HL-60 (cell line): ENCODE measurements at regions not wholly inside any gene's neighbourhood (a gene's known extent, or its start where the extent isn't known, plus 50 kb on each side); places are given as distances from the start of the nearest gene placed in this dataset.

ENCODE experiments used
- DNase-seq, 2 experiments: peaks; one replicate each; pipeline ENCODE4 v3.0.0-alpha.2; 2010 to 2020; ENCODE audit warnings: low read depth in 1 of 2, low spot score in 1 of 2
- H3K27ac ChIP-seq: fragments of 250-450 bp; sonication (Bioruptor Pico); replicated peaks from 2 replicates; pipeline ENCODE4 v1.5.1; 2020; ENCODE audit warnings: mild to moderate bottlenecking, moderate library complexity
- H3K27me3 ChIP-seq: fragments of 250-450 bp; sonication (Bioruptor Pico); 2 replicates; pipeline ENCODE4 v1.5.1; 2021; ENCODE audit warnings: mild to moderate bottlenecking, moderate library complexity; ENCODE audit not compliant: insufficient read depth, poor library complexity, severe bottlenecking
- H3K4me3 ChIP-seq: replicated peaks from 2 replicates; pipeline ENCODE4 v1.5.1; 2011; ENCODE audit warnings: mild to moderate bottlenecking, control low read depth, low read length; ENCODE audit not compliant: insufficient read depth
- GABPA ChIP-seq: IDR thresholded peaks from 2 replicates; pipeline ENCODE4 v1.6.1; 2012; ENCODE audit warnings: low read depth
- POLR2AphosphoS5 ChIP-seq: IDR thresholded peaks from 2 replicates; pipeline ENCODE4 v1.6.1; 2012; ENCODE audit warnings: low read depth
- SPI1 ChIP-seq: IDR thresholded peaks from 2 replicates; pipeline ENCODE4 v1.6.1; 2012; ENCODE audit warnings: low read depth, mild to moderate bottlenecking, borderline replicate concordance
- TF ChIP-seq, protein P1 (sequence below): IDR thresholded peaks from one replicate; pipeline ENCODE4 v1.5.1; 2011; ENCODE audit warnings: low read length, control low read depth, inconsistent platforms; ENCODE audit not compliant: insufficient read depth
- TF ChIP-seq, protein P2 (sequence below): IDR thresholded peaks from 2 replicates; pipeline ENCODE4 v1.6.1; 2012; ENCODE audit warnings: low read depth; ENCODE audit not compliant: insufficient replicate concordance

DNA sequence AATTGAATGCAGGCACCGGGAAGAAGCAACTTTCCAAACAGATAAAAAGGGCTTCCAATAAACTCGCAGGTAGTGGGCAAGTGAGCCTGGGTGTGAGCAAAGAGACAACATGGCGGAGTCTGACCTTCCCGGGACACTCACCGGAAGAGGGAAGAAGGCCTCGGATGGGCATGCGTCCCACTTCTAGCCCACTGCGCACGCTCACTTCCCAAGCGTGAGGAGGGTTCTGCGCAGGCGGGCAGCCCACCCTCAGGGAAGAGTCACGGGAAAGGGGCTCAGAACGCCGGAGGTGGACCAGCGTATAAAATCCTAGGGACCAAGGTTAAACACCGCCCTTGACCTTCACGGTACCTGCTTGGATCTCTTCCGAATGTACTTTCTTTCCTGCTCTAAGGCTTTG, 95.5 kb upstream of the AFDN start:
- TF ChIP-seq, protein P1, sequence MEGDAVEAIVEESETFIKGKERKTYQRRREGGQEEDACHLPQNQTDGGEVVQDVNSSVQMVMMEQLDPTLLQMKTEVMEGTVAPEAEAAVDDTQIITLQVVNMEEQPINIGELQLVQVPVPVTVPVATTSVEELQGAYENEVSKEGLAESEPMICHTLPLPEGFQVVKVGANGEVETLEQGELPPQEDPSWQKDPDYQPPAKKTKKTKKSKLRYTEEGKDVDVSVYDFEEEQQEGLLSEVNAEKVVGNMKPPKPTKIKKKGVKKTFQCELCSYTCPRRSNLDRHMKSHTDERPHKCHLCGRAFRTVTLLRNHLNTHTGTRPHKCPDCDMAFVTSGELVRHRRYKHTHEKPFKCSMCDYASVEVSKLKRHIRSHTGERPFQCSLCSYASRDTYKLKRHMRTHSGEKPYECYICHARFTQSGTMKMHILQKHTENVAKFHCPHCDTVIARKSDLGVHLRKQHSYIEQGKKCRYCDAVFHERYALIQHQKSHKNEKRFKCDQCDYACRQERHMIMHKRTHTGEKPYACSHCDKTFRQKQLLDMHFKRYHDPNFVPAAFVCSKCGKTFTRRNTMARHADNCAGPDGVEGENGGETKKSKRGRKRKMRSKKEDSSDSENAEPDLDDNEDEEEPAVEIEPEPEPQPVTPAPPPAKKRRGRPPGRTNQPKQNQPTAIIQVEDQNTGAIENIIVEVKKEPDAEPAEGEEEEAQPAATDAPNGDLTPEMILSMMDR = no peak
- TF ChIP-seq POLR2AphosphoS5 (no peak), SPI1 (no peak), GABPA (no peak)
- TF ChIP-seq, protein P2, sequence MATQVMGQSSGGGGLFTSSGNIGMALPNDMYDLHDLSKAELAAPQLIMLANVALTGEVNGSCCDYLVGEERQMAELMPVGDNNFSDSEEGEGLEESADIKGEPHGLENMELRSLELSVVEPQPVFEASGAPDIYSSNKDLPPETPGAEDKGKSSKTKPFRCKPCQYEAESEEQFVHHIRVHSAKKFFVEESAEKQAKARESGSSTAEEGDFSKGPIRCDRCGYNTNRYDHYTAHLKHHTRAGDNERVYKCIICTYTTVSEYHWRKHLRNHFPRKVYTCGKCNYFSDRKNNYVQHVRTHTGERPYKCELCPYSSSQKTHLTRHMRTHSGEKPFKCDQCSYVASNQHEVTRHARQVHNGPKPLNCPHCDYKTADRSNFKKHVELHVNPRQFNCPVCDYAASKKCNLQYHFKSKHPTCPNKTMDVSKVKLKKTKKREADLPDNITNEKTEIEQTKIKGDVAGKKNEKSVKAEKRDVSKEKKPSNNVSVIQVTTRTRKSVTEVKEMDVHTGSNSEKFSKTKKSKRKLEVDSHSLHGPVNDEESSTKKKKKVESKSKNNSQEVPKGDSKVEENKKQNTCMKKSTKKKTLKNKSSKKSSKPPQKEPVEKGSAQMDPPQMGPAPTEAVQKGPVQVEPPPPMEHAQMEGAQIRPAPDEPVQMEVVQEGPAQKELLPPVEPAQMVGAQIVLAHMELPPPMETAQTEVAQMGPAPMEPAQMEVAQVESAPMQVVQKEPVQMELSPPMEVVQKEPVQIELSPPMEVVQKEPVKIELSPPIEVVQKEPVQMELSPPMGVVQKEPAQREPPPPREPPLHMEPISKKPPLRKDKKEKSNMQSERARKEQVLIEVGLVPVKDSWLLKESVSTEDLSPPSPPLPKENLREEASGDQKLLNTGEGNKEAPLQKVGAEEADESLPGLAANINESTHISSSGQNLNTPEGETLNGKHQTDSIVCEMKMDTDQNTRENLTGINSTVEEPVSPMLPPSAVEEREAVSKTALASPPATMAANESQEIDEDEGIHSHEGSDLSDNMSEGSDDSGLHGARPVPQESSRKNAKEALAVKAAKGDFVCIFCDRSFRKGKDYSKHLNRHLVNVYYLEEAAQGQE = no peak
- Histone ChIP-seq H3K27me3 (no peaks in the 10 kb centered on the region), H3K27ac (no peak overlapping the region), H3K4me3 (no peak overlapping the region)
- no peak for DNase-seq

DNA sequence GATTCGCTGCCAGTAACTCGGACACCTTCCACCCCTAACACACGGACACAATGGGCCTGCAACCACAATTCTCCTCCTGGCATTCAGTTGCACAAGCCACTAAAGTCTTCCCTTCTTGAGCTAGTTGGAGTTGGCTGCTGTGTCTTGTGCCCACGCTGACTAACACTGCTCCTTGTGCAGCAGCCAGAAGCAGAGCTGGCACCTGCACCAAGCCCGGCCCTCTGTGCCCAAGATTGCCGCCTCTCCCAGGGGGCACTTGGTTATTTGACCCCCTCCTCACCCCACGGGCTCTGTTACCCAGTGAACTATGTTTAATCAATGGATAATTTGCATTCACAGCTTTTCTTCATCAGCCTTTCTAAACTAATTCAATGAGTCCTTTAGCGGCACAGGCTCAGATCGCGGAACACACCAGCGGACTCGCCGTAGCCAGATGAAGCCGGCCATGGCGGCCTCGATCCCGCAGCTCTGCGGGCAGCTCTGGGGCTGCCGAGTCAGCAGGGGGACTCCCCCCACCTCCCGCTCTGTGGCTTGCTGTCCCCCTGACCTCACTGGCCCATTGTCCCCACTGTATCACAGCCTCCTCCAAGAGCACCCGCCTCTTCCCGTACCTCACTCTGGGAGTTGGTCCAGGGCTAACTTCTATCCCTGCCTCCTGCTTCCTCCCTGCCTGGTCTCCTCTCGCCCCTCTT, 94.8 kb upstream of the AFDN start:
- TF ChIP-seq, protein P2 = no peak
- DNase-seq = no peak
- H3K27ac ChIP-seq = no peak overlapping the region
- H3K4me3 ChIP-seq = no peak overlapping the region
- H3K27me3 ChIP-seq = no peaks in the 10 kb centered on the region

DNA sequence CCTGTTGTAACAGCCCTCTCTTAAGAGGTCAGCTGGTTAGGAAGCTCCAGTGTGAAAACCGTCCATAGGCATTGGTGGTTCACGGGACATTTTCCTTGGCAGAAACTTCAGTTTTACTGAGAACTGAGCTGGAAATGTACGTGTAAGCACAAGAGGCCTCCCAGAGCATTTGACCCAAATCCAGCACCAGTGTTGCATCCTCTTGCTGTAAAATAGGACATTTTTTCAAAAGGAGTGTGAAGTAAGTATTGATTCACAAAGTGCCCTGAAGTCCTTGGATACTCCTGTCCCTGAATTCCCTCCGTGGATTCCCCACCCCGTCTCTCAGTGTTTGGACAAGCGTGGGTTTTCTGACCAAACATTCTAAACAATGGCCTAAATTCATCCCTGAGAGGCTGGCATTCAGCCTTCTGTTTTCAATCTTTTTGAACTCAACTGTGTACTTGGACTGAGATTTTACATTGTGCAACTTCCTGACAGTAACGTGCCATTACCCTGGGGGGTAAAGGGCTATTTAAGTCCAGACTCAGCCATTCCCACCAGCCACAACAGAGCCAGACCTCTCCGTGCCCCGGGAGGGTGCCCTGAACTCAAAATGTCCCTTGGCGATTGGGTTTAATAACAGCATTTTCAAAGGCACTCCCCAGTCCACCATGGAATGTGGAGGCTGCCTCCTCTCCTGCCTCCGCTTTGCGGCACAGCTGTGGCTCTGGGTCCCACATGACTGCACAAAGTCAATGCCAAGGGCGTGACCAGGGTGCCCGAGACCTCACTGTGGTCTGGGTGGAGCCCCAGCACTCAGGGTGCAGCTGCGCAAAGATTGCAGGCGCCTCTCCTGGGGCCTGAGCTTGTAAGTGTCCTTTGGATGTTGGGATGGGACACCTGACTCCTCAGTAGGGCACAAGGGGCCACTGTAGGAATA, 92.7 kb upstream of the AFDN start:
- DNase-seq = no peak

More for the DNA sequence above, 92.7 kb upstream of the AFDN start:
- TF ChIP-seq GABPA (no peak), SPI1 (no peak), POLR2AphosphoS5 (no peak)
- TF ChIP-seq, protein P2 = no peak
- TF ChIP-seq, protein P1 = no peak
- H3K27ac ChIP-seq = no peak overlapping the region
- H3K4me3 ChIP-seq = no peak overlapping the region
- no peaks in the 10 kb centered on the region for H3K27me3 ChIP-seq
